GM12878 (cell line): ENCODE measurements at regions not wholly inside any gene's neighbourhood (a gene's known extent, or its start where the extent isn't known, plus 50 kb on each side); places are given as distances from the start of the nearest gene placed in this dataset.

Experiments
- ATAC-seq: fragments of 200-7000 bp; cut with Tn5 transposase; 3 replicates; pipeline ENCODE4 v1.9.1; 2020; ENCODE audit warnings: mild to moderate bottlenecking, moderate library complexity
- BruUV-seq: library from RNA; stranded (reverse); fragments of 400-500 nt; replicated peaks from 2 replicates; lab custom pipeline; 2021; lab: Mats Ljungman, UMichigan
- CTCF ChIA-PET: fragments of 300-600 bp; sonication (Branson Sonifier 250); formaldehyde crosslinking; extraction: SDS; loops from one replicate; lab custom pipeline; 2021; ENCODE audit warnings: inconsistent platforms; lab: Yijun Ruan, JAX
- POLR2A ChIA-PET: fragments of 350-600 bp; formaldehyde crosslinking; extraction: SDS; loops from one replicate; lab custom pipeline; 2021; ENCODE audit warnings: inconsistent platforms; lab: Charles Lee
- RAD21 ChIA-PET: fragments of 300-600 bp; sonication (Branson Sonifier 250); formaldehyde crosslinking; loops from one replicate; lab custom pipeline; 2023; ENCODE audit warnings: antibody characterized with exemption; ENCODE audit not compliant: unreplicated experiment; lab: Charles Lee
- SMC1A ChIA-PET: fragments of 300-600 bp; sonication (Branson Sonifier 250); formaldehyde crosslinking; loops from one replicate; lab custom pipeline; 2023; ENCODE audit not compliant: unreplicated experiment, uncharacterized antibody; lab: Charles Lee
- DNase-seq: peaks from one replicate; pipeline ENCODE4 v3.0.0-alpha.2; 2011; ENCODE audit warnings: low read depth, low spot score
- FAIRE-seq: peaks from 3 replicates; lab custom pipeline; 2011; peaks lifted over from hg19 to GRCh38; lab: Jason Lieb, UNC
- H2AFZ ChIP-seq: 2 replicates; pipeline ENCODE4 v1.6.0; 2011; ENCODE audit warnings: low read depth, low read length, control low read depth; ENCODE audit not compliant: control insufficient read depth
- H3K27ac ChIP-seq: 2 replicates; pipeline ENCODE4 v1.5.1; 2011; ENCODE audit warnings: control low read depth; ENCODE audit not compliant: control insufficient read depth, insufficient read depth
- H3K27me3 ChIP-seq, 2 experiments: replicated peaks in 1 of 2; 2 replicates each; pipeline versions ENCODE4 v1.6.0 to v1.6.1; 2011; ENCODE audit warnings: low read length in 1 of 2; ENCODE audit not compliant: control insufficient read depth in 2 of 2, insufficient read depth in 2 of 2
- H3K36me3 ChIP-seq, 2 experiments: 2 replicates each; pipeline ENCODE4 v1.5.1; 2011; ENCODE audit warnings: low read length in 1 of 2; ENCODE audit not compliant: control insufficient read depth in 2 of 2, insufficient read depth in 2 of 2
- H3K4me1 ChIP-seq: 2 replicates; pipeline ENCODE4 v1.6.1; 2011; ENCODE audit warnings: mild to moderate bottlenecking, low read length, moderate library complexity, mixed read lengths; ENCODE audit not compliant: control insufficient read depth, insufficient read depth
- H3K4me2 ChIP-seq: 2 replicates; pipeline ENCODE4 v1.6.0; 2011; ENCODE audit warnings: control low read depth; ENCODE audit not compliant: control insufficient read depth, insufficient read depth
- H3K4me3 ChIP-seq: fragments of 200-600 bp; sonication (generic); 2 replicates; pipeline ENCODE4 v1.5.1; 2016
- H3K79me2 ChIP-seq: 2 replicates; pipeline ENCODE4 v1.6.0; 2011; ENCODE audit warnings: low read length; ENCODE audit not compliant: control insufficient read depth, insufficient read depth
- H3K9ac ChIP-seq: 2 replicates; pipeline ENCODE4 v1.8.0; 2011; ENCODE audit warnings: low read length, control low read depth, mixed read lengths; ENCODE audit not compliant: control insufficient read depth, insufficient read depth
- H3K9me3 ChIP-seq: replicated peaks from 3 replicates; pipeline ENCODE4 v1.5.1; 2011; ENCODE audit warnings: mild to moderate bottlenecking, low read length; ENCODE audit not compliant: control insufficient read depth, insufficient read depth
- H4K20me1 ChIP-seq: 2 replicates; pipeline ENCODE4 v1.6.0; 2011; ENCODE audit not compliant: control insufficient read depth, insufficient read depth
- CHD1 ChIP-seq: IDR thresholded peaks from 2 replicates; pipeline ENCODE4 v1.6.1; 2012; ENCODE audit warnings: low read depth, low read length, improper control_type of control experiment
- HDGF ChIP-seq: fragments of 450-650 bp; IDR thresholded peaks from 2 replicates; pipeline ENCODE4 v1.6.1; 2016; ENCODE audit warnings: antibody characterized with exemption
- IKZF2 ChIP-seq, 2 experiments: fragments of 450-650 bp; IDR thresholded peaks; 2 replicates each; pipeline ENCODE4 v1.6.1; 2017; ENCODE audit warnings: mild to moderate bottlenecking in 2 of 2, moderate library complexity in 2 of 2
- POU2F2 ChIP-seq: IDR thresholded peaks from 3 replicates; pipeline ENCODE4 v1.6.1; 2011; ENCODE audit warnings: low read depth, mild to moderate bottlenecking, low read length, borderline replicate concordance
- RCOR1 ChIP-seq: conservative IDR thresholded peaks from 2 replicates; pipeline ENCODE4 v1.6.1; 2012; ENCODE audit warnings: low read depth, low read length, improper control_type of control experiment
- TAF1 ChIP-seq: IDR thresholded peaks from 2 replicates; pipeline ENCODE4 v1.6.1; 2011; ENCODE audit warnings: mild to moderate bottlenecking, low read depth, low read length, borderline replicate concordance
- WGBS: methylation state at CpG from one replicate; pipeline ENCODE4 v1.1.6; 2016; ENCODE audit warnings: low lambda C conversion rate; ENCODE audit not compliant: insufficient replicate concordance, insufficient coverage; ENCODE audit errors: missing lambda C conversion rate; 5-methylcytosine and 5-hydroxymethylcytosine counted together
- in situ Hi-C: fragments of 300-500 bp; cut with MboI; formaldehyde crosslinking; loops from 9 replicates; pipeline ENCODE4 v1.14.3; 2018; ENCODE audit warnings: mixed read lengths
- intact Hi-C: fragments of 100-400 bp; cut with micrococcal nuclease; formaldehyde crosslinking; loops from one replicate; pipeline ENCODE4 v1.14.2; 2022; ENCODE audit not compliant: unreplicated experiment
- TF ChIP-seq, protein P1 (sequence below): IDR thresholded peaks from 2 replicates; pipeline ENCODE4 v1.6.1; 2011; ENCODE audit warnings: borderline replicate concordance, low read depth, mild to moderate bottlenecking, moderate library complexity, mixed read lengths, low read length; ENCODE audit not compliant: insufficient read depth; ENCODE audit errors: extremely low read length
- TF ChIP-seq, protein P2 (sequence below): fragments of 450-650 bp; IDR thresholded peaks from 2 replicates; pipeline ENCODE4 v1.6.1; 2017; ENCODE audit warnings: borderline replicate concordance
- TF ChIP-seq, protein P3 (sequence below): IDR thresholded peaks from 2 replicates; pipeline ENCODE4 v1.6.1; 2012; ENCODE audit warnings: low read depth, low read length, improper control_type of control experiment

DNA sequence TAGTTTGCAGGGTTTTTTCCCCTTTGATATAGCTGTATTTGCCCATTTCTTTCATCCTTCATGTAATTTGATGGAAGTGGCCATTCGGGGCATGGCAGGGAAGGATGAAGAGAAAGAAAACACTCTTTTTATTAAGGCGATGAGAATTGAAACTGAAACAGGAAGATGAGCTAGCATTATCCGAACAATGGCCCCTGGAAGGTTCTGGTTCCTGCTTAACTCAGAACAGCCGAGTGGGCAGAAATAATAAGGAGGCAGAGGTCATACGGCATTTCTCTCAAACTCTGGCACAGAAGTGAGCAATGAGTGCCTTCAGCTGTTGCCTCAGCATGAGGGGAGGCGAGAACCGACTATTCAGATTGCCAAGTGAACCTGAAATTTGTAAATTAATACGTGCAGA, 113.2 kb upstream of the MYO3A start (continued):
- TF ChIP-seq POU2F2 = no peak
- TF ChIP-seq, protein P1, sequence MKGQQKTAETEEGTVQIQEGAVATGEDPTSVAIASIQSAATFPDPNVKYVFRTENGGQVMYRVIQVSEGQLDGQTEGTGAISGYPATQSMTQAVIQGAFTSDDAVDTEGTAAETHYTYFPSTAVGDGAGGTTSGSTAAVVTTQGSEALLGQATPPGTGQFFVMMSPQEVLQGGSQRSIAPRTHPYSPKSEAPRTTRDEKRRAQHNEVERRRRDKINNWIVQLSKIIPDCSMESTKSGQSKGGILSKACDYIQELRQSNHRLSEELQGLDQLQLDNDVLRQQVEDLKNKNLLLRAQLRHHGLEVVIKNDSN = no peak
- TF ChIP-seq, protein P2, sequence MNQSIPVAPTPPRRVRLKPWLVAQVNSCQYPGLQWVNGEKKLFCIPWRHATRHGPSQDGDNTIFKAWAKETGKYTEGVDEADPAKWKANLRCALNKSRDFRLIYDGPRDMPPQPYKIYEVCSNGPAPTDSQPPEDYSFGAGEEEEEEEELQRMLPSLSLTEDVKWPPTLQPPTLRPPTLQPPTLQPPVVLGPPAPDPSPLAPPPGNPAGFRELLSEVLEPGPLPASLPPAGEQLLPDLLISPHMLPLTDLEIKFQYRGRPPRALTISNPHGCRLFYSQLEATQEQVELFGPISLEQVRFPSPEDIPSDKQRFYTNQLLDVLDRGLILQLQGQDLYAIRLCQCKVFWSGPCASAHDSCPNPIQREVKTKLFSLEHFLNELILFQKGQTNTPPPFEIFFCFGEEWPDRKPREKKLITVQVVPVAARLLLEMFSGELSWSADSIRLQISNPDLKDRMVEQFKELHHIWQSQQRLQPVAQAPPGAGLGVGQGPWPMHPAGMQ = no peak
- no peak for TF ChIP-seq RCOR1
- no peak for TF ChIP-seq CHD1
- TF ChIP-seq TAF1 = no peak
- TF ChIP-seq, protein P3, sequence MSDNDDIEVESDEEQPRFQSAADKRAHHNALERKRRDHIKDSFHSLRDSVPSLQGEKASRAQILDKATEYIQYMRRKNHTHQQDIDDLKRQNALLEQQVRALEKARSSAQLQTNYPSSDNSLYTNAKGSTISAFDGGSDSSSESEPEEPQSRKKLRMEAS = no peak
- no peak for TF ChIP-seq HDGF

DNA sequence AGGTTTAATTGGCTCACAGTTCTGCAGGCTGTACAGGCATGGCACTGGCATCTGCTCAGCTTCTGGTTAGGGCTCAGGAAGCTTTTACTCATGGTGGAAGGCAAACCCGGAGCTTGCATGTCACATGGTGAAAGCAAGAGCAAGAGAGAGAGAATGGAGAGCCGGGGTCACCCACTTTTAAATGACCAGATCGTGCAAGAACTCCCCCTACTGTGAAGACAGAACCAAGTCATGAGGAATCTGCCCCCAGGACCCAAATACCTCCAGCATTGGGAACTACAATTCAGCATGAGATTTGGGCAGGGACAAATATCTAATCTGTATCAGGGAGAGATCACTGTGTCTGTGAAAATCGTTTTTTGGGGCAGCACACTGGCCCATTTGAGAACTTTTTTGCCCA, 110.0 kb upstream of the MYO3A start:
- ATAC-seq (no peak), DNase-seq (no peak), FAIRE-seq (no peak)
- WGBS = 11% methylated on average over 4 of the region's 4 CpGs
- ChIA-PET POLR2A (no interaction called here), RAD21 (no interaction called here), CTCF (no interaction called here), SMC1A (no interaction called here)
- no peak overlapping the region for H3K4me3 ChIP-seq
- no peak overlapping the region for H3K9ac ChIP-seq
- H3K27ac ChIP-seq = no peak overlapping the region
- no peak for TF ChIP-seq IKZF2 (IDR thresholded peaks at IDR 0.05)
- BruUV-seq = no TSS peak
- H3K79me2 ChIP-seq = no peaks in the 10 kb centered on the region
- no peak overlapping the region for H3K4me2 ChIP-seq
- no peaks in the 10 kb centered on the region for H3K36me3 ChIP-seq
- no peak overlapping the region for H2AFZ ChIP-seq
- no peaks in the 10 kb centered on the region for H3K9me3 ChIP-seq
- no peaks in the 10 kb centered on the region for H4K20me1 ChIP-seq
- H3K27me3 ChIP-seq = no peaks in the 10 kb centered on the region
- intact Hi-C loops = no loop called here
- in situ Hi-C loops = no loop called here
- H3K4me1 ChIP-seq = no peaks in the 10 kb centered on the region
